Gastrocnemius medialis (tissue), 4 donors: ENCODE measurements at regions not wholly inside any gene's neighbourhood (a gene's known extent, or its start where the extent isn't known, plus 50 kb on each side); places are given as distances from the start of the nearest gene placed in this dataset.

Source experiments
- ATAC-seq, 2 donors: fragments of 150-250 bp; one replicate each; pipeline ENCODE4 v1.9.1; 2016
- DNase-seq, 2 donors: peaks; one replicate each; pipeline ENCODE4 v3.0.0-alpha.2; 2019
- H3K27ac ChIP-seq, 4 donors: fragments of 200-600 bp; sonication (generic); 1 replicate in 1 of 4; 2 replicates in 3 of 4; pipeline ENCODE4 v1.5.1; 2016 to 2018; ENCODE audit warnings: mild to moderate bottlenecking in 2 of 4, moderate library complexity in 1 of 4
- H3K27me3 ChIP-seq, 3 donors: fragments of 200-600 bp; sonication (generic) in 2 of 3; 1 replicate in 1 of 3; 2 replicates in 2 of 3; pipeline versions ENCODE4 v1.5.1 to v1.6.0; 2016 to 2019; ENCODE audit warnings: mild to moderate bottlenecking in 1 of 3, moderate library complexity in 1 of 3
- H3K36me3 ChIP-seq, 2 donors: fragments of 200-600 bp; sonication (generic) in 1 of 2; one replicate each; pipeline ENCODE4 v1.5.1; 2017 to 2018
- H3K4me1 ChIP-seq, 2 donors: fragments of 200-600 bp; sonication (generic) in 1 of 2; one replicate each; pipeline ENCODE4 v1.5.1; 2016 to 2017; ENCODE audit warnings: mild to moderate bottlenecking in 2 of 2
- H3K4me3 ChIP-seq, 4 donors: fragments of 200-600 bp; sonication (generic) in 3 of 4; 1 replicate in 1 of 4; 2 replicates in 3 of 4; pipeline ENCODE4 v1.5.1; 2016 to 2019; ENCODE audit warnings: mild to moderate bottlenecking in 2 of 4
- H3K9me3 ChIP-seq, 3 donors: fragments of 200-600 bp; sonication (generic) in 2 of 3; 1 replicate in 1 of 3; 2 replicates in 2 of 3; pipeline ENCODE4 v1.5.1; 2016 to 2019
- POLR2A ChIP-seq, 2 donors: fragments of 450-650 bp; IDR thresholded peaks; one replicate each; pipeline ENCODE4 v1.6.1; 2017; ENCODE audit warnings: antibody characterized with exemption in 2 of 2, mild to moderate bottlenecking in 2 of 2, moderate library complexity in 2 of 2
- in situ Hi-C, 4 donors: fragments of 200-750 bp; cut with MboI; loops; one replicate each; pipeline versions ENCODE4 v1.15.0 to v1.8.0; 2017; ENCODE audit warnings: low sequenced_read_pairs in 4 of 4
- intact Hi-C: fragments of 100-400 bp; cut with DNase I; formaldehyde crosslinking; loops from one replicate; pipeline ENCODE4 v1.15.1; 2023; ENCODE audit warnings: low total_unique reads
- TF ChIP-seq, protein P1 (sequence below), 5 experiments: fragments of 450-650 bp in 3 of 5; fragments of 200-600 bp in 2 of 5; sonication (generic) in 2 of 5; IDR thresholded peaks in 4 of 5; conservative IDR thresholded peaks in 1 of 5; 1 replicate in 4 of 5; 2 replicates in 1 of 5; pipeline ENCODE4 v1.5.1; 2016 to 2019; ENCODE audit warnings: antibody characterized with exemption in 5 of 5, mild to moderate bottlenecking in 3 of 5, moderate library complexity in 3 of 5

DNA sequence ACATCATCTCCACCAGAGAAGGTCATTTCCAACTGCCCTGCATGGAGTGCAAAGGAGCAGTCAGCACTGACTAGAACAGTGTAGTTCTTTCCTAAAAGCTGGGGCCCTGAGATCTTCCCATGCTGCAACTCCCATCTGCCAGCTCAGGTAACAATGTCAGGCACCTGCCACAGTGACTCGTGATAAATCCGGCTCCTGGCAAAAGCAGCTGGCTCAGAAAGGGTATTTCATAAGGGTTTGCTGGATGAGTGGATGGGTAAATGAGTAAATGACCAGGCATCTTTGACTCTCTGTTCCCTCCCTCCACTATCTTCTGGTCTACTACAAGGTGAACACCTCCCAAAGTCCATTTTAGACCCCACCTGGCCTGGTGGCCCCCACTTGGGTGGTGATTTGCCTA, 403.6 kb downstream of the NXPE2 start:
- in situ Hi-C loops: no loop called here
- intact Hi-C loops: loop anchor here (5.0 kb wide), 1 partner anchor 140 kb away; no protein-coding TSS in a partner anchor

DNA sequence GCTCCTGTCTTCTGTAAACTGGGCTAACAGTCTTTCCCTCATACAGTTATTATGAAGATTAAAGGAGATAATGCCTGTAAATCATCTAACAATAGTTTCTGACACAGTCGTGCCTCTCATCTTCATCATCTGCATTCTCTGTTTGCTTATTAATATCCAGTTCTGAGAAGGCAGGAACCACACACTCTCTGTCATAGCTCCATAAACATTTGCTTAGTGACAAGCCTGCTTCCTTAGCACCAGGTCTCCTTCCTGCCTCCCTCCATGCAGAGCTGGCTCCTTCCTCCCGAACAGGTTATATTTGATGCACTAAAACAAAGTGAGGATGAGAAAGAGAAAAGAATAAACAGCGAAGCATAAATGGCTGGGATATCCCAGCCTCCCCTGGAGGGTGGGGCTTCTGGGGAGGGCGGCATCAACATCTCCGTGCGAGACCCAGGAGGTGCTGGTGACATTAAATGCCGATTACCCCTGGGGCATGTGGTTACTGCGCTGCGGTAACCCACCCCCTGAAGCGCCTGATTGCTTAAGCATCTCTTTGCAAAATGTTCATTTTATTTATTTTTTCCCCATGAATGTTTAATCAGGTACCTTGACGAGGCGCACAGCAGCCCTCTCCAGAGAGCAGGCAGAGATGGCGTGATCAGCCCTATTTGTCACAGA, 404.9 kb downstream of the NXPE2 start:
- Histone ChIP-seq H3K27me3 (no peaks in the 10 kb centered on the region), H3K36me3 (no peaks in the 10 kb centered on the region), H3K27ac (peak overlapping the region in 1 of 4 donors; percentile 60), H3K9me3 (no peaks in the 10 kb centered on the region), H3K4me1 (peaks cover 9 to 15% of the 10 kb centered on the region in 2 donors), H3K4me3 (no peak overlapping the region)
- ATAC-seq (no peak), DNase-seq (no peak)
- in situ Hi-C loops: no loop called here
- TF ChIP-seq, protein P1, sequence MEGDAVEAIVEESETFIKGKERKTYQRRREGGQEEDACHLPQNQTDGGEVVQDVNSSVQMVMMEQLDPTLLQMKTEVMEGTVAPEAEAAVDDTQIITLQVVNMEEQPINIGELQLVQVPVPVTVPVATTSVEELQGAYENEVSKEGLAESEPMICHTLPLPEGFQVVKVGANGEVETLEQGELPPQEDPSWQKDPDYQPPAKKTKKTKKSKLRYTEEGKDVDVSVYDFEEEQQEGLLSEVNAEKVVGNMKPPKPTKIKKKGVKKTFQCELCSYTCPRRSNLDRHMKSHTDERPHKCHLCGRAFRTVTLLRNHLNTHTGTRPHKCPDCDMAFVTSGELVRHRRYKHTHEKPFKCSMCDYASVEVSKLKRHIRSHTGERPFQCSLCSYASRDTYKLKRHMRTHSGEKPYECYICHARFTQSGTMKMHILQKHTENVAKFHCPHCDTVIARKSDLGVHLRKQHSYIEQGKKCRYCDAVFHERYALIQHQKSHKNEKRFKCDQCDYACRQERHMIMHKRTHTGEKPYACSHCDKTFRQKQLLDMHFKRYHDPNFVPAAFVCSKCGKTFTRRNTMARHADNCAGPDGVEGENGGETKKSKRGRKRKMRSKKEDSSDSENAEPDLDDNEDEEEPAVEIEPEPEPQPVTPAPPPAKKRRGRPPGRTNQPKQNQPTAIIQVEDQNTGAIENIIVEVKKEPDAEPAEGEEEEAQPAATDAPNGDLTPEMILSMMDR (IDR thresholded peaks at IDR 0.05 in 4 of 5, conservative IDR thresholded peaks at IDR 0.05 in 1 of 5): no peak
- intact Hi-C loops: loop anchor here (5.0 kb wide), 1 partner anchor 139 kb away; no protein-coding TSS in a partner anchor

More for the DNA sequence above, 403.6 kb downstream of the NXPE2 start:
- peak; percentile 64 to 84 for DNase-seq
- peaks cover 9 to 21% of the 10 kb centered on the region in 2 donors for H3K4me1 ChIP-seq
- H3K27ac ChIP-seq: peak overlapping the region; percentile 44 to 67 (median 63)
- no peaks in the 10 kb centered on the region for H3K27me3 ChIP-seq
- no peak for TF ChIP-seq POLR2A (IDR thresholded peaks at IDR 0.05)
- TF ChIP-seq, protein P1 (IDR thresholded peaks at IDR 0.05 in 4 of 5, conservative IDR thresholded peaks at IDR 0.05 in 1 of 5): no peak
- H3K36me3 ChIP-seq: no peaks in the 10 kb centered on the region
- H3K9me3 ChIP-seq: no peaks in the 10 kb centered on the region
- peak; percentile 92 to 98 for ATAC-seq
- H3K4me3 ChIP-seq: no peak overlapping the region

DNA sequence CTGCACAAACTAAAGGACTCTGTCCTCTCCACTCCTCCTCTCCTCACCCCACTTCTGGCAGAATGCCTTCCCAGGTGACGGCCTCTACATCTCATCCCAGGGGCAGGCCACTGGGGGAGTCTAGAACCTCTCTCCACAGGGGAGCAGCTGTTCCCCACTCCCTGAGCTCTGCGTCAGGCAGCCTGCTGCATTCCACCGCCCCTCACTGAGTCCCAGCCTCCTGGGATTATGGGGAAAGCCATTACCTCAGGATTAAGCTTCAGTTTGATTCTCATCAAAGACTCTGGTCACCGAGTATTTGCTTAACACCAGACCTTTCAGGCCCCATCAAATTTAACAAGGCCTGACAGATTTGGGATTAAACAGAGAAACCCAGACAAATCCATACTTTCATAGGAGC, 405.9 kb downstream of the NXPE2 start:
- Histone ChIP-seq H3K4me3 (no peak overlapping the region), H3K27me3 (no peaks in the 10 kb centered on the region), H3K4me1 (peaks cover 9 to 15% of the 10 kb centered on the region in 2 donors), H3K27ac (no peak overlapping the region), H3K9me3 (no peaks in the 10 kb centered on the region), H3K36me3 (no peaks in the 10 kb centered on the region)
- intact Hi-C loops: loop anchor here (5.0 kb wide), 1 partner anchor 138 kb away; no protein-coding TSS in a partner anchor
- TF ChIP-seq, protein P1 (IDR thresholded peaks at IDR 0.05 in 4 of 5, conservative IDR thresholded peaks at IDR 0.05 in 1 of 5): no peak
- no peak for TF ChIP-seq POLR2A (IDR thresholded peaks at IDR 0.05)
- in situ Hi-C loops: no loop called here
- DNase-seq (no peak), ATAC-seq (no peak)

DNA sequence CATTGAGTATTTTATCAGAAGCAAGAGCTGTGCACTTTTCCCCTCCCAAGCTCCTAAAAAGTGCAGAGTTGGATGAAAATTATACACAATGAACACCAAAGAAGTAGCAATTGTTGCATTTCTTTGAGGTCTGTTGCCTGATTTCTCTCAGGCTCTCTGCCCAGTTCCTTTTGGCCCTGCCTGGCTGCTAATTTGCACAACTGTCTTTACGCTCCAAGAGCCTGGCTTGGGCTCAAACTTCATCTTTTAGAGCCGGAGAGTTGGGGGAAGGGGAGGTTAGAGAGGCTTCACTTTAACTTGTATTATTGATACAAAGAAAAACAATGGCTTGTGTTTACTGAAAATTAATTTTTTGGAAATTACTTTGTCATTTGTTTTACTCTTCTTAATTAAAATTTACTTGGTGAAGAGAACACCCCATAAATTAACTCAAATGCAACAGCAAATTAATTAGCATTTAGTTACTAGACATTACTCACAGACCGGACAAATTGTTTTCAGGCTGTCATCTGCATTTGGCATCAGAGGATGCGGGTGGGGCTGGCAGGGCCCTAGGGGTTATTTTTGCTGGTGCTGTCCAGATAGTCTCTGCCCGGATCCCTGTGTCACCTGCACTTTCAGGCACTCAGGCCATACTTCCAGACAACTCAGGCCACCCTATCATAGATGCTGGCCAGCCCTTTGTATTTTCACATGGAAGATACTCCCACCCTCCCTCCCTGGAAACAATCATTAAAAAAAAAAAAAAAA, 407.3 kb downstream of the NXPE2 start:
- H3K27ac ChIP-seq: no peak overlapping the region
- intact Hi-C loops (no loop called here), in situ Hi-C loops (no loop called here)
- ATAC-seq (peak in 1 of 2 donors; percentile 27), DNase-seq (peak in 1 of 2 donors; percentile 30)
- no peaks in the 10 kb centered on the region for H3K36me3 ChIP-seq
- H3K4me1 ChIP-seq: peaks cover 9 to 15% of the 10 kb centered on the region in 2 donors
- TF ChIP-seq, protein P1 (IDR thresholded peaks at IDR 0.05 in 4 of 5, conservative IDR thresholded peaks at IDR 0.05 in 1 of 5): no peak
- no peak for TF ChIP-seq POLR2A (IDR thresholded peaks at IDR 0.05)
- H3K9me3 ChIP-seq: no peaks in the 10 kb centered on the region
- H3K27me3 ChIP-seq: no peaks in the 10 kb centered on the region
- H3K4me3 ChIP-seq: no peak overlapping the region
